ENCODE measurements at regions not wholly inside any gene's neighbourhood (a gene's known extent, or its start where the extent isn't known, plus 50 kb on each side); places are given as distances from the start of the nearest gene placed in this dataset.

- H3K4me3 ChIP-seq (replicated peaks; ENCODE audit: low read depth, low read length): no peak overlapping the region
- H3K36me3 ChIP-seq (ENCODE audit: control insufficient read depth, insufficient read depth, low read length): no peaks in the 10 kb centered on the region
- DNase-seq (ENCODE audit: extremely low read depth, insufficient read length): no peak
- TF ChIP-seq, protein P1, sequence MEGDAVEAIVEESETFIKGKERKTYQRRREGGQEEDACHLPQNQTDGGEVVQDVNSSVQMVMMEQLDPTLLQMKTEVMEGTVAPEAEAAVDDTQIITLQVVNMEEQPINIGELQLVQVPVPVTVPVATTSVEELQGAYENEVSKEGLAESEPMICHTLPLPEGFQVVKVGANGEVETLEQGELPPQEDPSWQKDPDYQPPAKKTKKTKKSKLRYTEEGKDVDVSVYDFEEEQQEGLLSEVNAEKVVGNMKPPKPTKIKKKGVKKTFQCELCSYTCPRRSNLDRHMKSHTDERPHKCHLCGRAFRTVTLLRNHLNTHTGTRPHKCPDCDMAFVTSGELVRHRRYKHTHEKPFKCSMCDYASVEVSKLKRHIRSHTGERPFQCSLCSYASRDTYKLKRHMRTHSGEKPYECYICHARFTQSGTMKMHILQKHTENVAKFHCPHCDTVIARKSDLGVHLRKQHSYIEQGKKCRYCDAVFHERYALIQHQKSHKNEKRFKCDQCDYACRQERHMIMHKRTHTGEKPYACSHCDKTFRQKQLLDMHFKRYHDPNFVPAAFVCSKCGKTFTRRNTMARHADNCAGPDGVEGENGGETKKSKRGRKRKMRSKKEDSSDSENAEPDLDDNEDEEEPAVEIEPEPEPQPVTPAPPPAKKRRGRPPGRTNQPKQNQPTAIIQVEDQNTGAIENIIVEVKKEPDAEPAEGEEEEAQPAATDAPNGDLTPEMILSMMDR (IDR thresholded peaks at IDR 0.05; ENCODE audit: insufficient read depth, low read length, poor library complexity, severe bottlenecking): no peak
- H3K27me3 ChIP-seq (replicated peaks; ENCODE audit: control insufficient read depth, insufficient read depth, low read length): no peaks in the 10 kb centered on the region
These were observed 56.6 kb downstream of the HLA-G start for GRCh38 chr6:29884261-29884660.

GRCh38 chr6:29886701-29887100 is 55.6 kb upstream of the HLA-A start:
- no peaks in the 10 kb centered on the region for H3K27me3 ChIP-seq (replicated peaks; ENCODE audit: control insufficient read depth, insufficient read depth, low read length)
- peak overlapping the region; percentile 73 for H3K4me3 ChIP-seq (replicated peaks; ENCODE audit: low read depth, low read length)
- DNase-seq (ENCODE audit: extremely low read depth, insufficient read length): no peak
- H3K36me3 ChIP-seq (ENCODE audit: control insufficient read depth, insufficient read depth, low read length): no peaks in the 10 kb centered on the region
- TF ChIP-seq, protein P1 (IDR thresholded peaks at IDR 0.05; ENCODE audit: insufficient read depth, low read length, poor library complexity, severe bottlenecking): no peak

GRCh38 chr6:29887330-29887818 is 55.0 kb upstream of the HLA-A start:
- Histone ChIP-seq H3K27me3 (replicated peaks; ENCODE audit: control insufficient read depth, insufficient read depth, low read length) (no peaks in the 10 kb centered on the region), H3K36me3 (ENCODE audit: control insufficient read depth, insufficient read depth, low read length) (no peaks in the 10 kb centered on the region), H3K4me3 (replicated peaks; ENCODE audit: low read depth, low read length) (peak overlapping the region; percentile 73)
- TF ChIP-seq, protein P1 (IDR thresholded peaks at IDR 0.05; ENCODE audit: insufficient read depth, low read length, poor library complexity, severe bottlenecking): no peak
- DNase-seq (ENCODE audit: extremely low read depth, insufficient read length): peak; percentile 42

DNA sequence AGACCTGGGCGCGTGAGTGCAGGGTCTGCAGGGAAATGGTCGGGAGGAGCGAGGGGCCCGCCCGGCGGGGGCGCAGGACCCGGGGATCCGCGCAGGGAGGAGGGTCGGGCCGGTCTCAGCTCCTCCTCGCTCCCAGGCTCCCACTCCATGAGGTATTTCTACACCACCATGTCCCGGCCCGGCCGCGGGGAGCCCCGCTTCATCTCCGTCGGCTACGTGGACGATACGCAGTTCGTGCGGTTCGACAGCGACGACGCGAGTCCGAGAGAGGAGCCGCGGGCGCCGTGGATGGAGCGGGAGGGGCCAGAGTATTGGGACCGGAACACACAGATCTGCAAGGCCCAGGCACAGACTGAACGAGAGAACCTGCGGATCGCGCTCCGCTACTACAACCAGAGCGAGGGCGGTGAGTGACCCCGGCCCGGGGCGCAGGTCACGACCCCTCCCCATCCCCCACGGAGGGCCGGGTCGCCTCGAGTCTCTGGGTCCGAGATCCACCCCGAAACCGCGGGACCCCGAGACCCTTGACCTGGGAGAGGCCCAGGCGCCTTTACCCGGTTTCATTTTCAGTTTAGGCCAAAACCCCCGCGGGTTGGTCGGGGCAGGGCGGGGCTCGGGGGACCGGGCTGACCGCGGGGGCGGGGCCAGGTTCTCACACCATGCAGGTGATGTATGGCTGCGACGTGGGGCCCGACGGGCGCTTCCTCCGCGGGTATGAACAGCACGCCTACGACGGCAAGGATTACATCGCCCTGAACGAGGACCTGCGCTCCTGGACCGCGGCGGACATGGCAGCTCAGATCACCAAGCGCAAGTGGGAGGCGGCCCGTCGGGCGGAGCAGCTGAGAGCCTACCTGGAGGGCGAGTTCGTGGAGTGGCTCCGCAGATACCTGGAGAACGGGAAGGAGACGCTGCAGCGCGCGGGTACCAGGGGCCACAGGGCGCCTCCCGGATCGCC is 54.2 kb upstream of the HLA-A start:
- Histone ChIP-seq H3K36me3 (ENCODE audit: control insufficient read depth, insufficient read depth, low read length) (no peaks in the 10 kb centered on the region), H3K27me3 (replicated peaks; ENCODE audit: control insufficient read depth, insufficient read depth, low read length) (no peaks in the 10 kb centered on the region), H3K4me3 (replicated peaks; ENCODE audit: low read depth, low read length) (peak overlapping the region; percentile 73)
- TF ChIP-seq, protein P1 (IDR thresholded peaks at IDR 0.05; ENCODE audit: insufficient read depth, low read length, poor library complexity, severe bottlenecking): no peak
- peak; percentile 85 for DNase-seq (ENCODE audit: extremely low read depth, insufficient read length)

Measured in GM06990 (cell line).